Retinal pigment epithelial cell (primary cell): ENCODE measurements at regions not wholly inside any gene's neighbourhood (a gene's known extent, or its start where the extent isn't known, plus 50 kb on each side); places are given as distances from the start of the nearest gene placed in this dataset.
"Not testable (repeated sequence)": the region's sequence is repeated elsewhere in the genome, so short reads cannot be mapped to it uniquely, and the experiment has no call there.

Experiments used
- DNase-seq: peaks from one replicate; pipeline ENCODE4 v3.0.0-alpha.2; 2010; ENCODE audit warnings: low read depth
- H3K4me3 ChIP-seq: 2 replicates; pipeline ENCODE4 v1.5.1; 2011; ENCODE audit warnings: mild to moderate bottlenecking, low read length, control low read depth, moderate library complexity
- CTCF ChIP-seq: conservative IDR thresholded peaks from 2 replicates; pipeline ENCODE4 v1.5.1; 2011; ENCODE audit warnings: low read depth, low read length, control low read depth, inconsistent platforms

DNA sequence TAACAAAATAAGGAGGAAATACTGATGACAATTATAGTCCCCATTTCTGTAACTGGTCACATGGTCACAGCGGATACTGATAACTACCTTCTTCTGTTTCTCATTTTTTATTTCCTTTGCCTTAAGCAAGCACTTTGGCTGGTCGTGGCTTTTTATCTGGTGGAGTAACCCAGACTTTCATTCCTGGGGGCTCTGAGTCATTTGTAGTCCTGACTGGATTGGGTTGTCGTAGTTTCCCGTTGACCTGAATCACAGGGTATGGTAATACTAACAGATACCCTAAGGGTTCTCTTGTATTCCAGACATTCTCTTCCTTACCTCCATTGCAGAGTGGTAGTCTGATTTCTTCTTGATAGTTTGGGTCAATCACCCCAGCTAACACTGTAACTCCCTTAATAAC lies 500.3 kb upstream of the ADGRB3 start:
- DNase-seq: no peak
- H3K4me3 ChIP-seq: no peak overlapping the region
- TF ChIP-seq CTCF: no peak

GRCh38 chr6:68128211-68128610 lies 506.9 kb upstream of the ADGRB3 start:
- no peak for TF ChIP-seq CTCF
- no peak for DNase-seq
- H3K4me3 ChIP-seq: no peak overlapping the region

DNA sequence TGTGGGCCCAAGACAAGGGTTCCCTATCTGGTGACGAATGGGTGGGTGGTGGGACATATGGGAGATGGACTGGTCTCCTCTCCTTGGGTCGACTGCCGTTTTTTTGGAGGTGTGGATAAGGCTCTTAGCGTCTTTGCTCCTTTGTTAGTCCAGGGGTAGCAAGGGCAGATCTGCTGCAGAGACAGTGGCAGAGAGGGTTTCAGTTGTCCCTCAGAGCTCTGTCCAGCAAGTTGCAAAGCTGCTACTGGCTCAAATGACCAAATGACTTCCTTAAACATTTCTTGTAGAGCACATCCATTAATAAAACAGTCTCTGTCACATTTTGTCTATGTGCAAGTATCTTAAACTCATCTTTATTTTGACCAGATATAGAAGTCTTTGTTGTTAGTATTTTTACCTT lies 508.0 kb upstream of the ADGRB3 start:
- no peak for TF ChIP-seq CTCF
- DNase-seq: no peak
- H3K4me3 ChIP-seq: no peak overlapping the region

DNA sequence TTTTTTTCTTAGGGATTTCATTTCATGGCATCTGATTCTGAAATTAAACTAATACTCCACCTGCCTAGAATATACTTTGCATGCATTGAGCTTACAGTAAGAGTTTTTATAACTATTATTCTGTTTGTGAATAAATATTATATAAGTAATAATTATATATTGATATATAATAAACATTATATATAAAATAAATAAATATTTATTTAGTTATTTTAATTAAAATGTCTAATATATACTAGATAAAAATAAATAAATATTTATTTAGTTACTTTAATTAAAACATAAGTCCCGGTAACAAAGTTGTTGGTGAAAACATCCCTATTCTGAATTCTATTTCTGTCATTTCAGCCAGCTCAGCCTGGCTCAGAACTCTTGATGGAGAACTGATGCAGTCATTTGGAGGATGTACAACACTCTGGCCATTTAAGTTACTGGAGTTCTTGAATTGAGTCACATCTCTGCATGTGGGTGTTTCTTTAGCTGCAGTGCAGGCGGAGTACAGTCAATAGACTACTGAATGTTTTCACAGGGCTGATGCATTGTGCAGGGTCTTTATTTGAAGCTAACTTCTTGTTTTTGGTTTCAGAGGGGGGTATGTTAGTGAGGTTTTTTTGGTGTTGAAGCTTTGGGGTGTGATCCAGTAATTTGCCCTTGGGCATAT lies 508.9 kb upstream of the ADGRB3 start:
- no peak overlapping the region for H3K4me3 ChIP-seq
- no peak for TF ChIP-seq CTCF
- no peak for DNase-seq

DNA sequence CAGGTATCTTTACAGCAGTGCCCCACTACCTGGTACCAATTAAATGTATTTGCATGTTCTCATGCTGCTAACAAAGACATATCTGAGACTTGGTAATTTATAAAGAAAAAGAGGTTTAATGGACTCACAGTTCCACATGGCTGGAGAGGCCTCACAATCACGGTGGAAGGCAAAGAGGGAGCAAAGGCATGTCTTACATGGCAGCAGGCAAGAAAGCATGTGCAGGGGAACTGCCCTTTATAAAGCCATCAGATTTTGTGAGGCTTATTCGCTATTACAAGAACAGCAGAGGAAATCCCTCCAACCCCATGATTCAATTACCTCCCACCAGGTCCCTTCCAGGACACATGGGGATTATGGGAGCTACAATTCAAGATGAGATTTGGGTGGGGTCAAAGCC lies 512.1 kb upstream of the ADGRB3 start:
- DNase-seq, H3K4me3 ChIP-seq: not testable (repeated sequence)

DNA sequence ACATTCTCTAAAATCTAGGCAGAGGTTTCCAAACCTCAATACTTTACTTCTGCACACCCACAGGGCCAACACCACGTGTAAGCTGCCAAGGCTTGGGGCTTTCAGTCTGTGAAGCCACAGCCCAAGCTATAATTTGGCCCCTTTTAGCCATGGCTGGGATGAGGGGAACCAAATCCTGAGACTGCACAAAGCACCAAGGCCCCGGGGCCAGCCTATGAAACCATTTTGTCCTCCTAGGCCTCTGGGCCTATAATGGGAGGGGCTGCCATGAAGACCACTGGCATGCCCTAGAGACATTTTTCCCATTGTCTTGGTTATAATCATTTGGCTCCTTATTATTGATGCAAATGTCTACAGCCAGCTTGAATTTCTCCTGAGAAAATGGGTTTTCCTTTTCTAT lies 513.0 kb upstream of the ADGRB3 start:
- no peak for DNase-seq
- TF ChIP-seq CTCF: no peak

GRCh38 chr6:68120954-68121353 lies 514.1 kb upstream of the ADGRB3 start:
- not testable (repeated sequence) for H3K4me3 ChIP-seq, DNase-seq

More for the DNA sequence above, 513.0 kb upstream of the ADGRB3 start:
- H3K4me3 ChIP-seq: no peak overlapping the region

DNA sequence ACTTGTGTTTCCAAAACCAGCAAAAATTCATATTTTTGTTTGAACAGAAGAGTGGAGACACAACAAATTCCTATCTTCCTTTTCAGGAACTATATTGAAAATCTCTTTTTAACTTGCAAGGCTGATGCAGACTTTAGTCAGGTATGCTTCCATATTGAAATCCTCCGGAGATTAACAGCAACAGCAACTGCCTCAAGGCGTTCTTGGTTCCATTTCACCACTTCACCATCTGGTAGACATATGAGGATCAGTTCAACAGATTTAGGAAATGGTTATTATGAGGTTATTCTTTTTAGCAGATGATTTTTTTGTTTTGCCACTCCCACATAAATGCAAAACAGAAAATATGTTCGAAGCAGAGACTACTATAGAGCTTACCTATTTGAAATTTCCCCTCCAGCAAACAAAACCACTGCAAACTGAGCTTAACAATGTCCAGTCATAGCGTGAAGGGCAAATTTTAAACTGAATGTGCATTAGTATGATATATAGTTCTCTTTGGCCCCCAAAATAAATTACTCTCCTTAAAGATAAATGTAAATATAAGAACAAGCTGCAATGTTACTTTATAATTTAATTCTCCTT lies 520.5 kb upstream of the ADGRB3 start:
- no peak overlapping the region for H3K4me3 ChIP-seq
- no peak for DNase-seq
- TF ChIP-seq CTCF: no peak
